HPDE6-E6E7 (cell line): ENCODE measurements at regions not wholly inside any gene's neighbourhood (a gene's known extent, or its start where the extent isn't known, plus 50 kb on each side); places are given as distances from the start of the nearest gene placed in this dataset.
"Not testable (repeated sequence)": the region's sequence is repeated elsewhere in the genome, so short reads cannot be mapped to it uniquely, and the experiment has no call there.

Source experiments
- DNase-seq: peaks from one replicate; pipeline ENCODE4 v3.0.0; 2011; ENCODE audit warnings: missing footprints; ENCODE audit errors: extremely low spot score

- DNase-seq: no peak
Measured at GRCh38 chr3:24545887-24546286, 51.2 kb upstream of the THRB start.

GRCh38 chr3:24548278-24548677 is 53.6 kb upstream of the THRB start:
- no peak for DNase-seq

GRCh38 chr3:24550588-24550987 is 55.9 kb upstream of the THRB start:
- DNase-seq: no peak

GRCh38 chr3:24551626-24552025 is 57.0 kb upstream of the THRB start:
- no peak for DNase-seq

GRCh38 chr3:24562895-24563294 is 68.2 kb upstream of the THRB start:
- DNase-seq: no peak

- DNase-seq: no peak
Measured at GRCh38 chr3:24565053-24565452, 70.4 kb upstream of the THRB start.

GRCh38 chr3:24565656-24566055 is 71.0 kb upstream of the THRB start:
- DNase-seq: no peak

GRCh38 chr3:24566927-24567326 is 72.3 kb upstream of the THRB start:
- no peak for DNase-seq

- DNase-seq: not testable (repeated sequence)
Measured at GRCh38 chr3:24572409-24572808, 77.8 kb upstream of the THRB start.

- no peak for DNase-seq
Measured at GRCh38 chr3:24573576-24573975, 78.9 kb upstream of the THRB start.

- DNase-seq: no peak
Measured at GRCh38 chr3:24578324-24578723, 83.7 kb upstream of the THRB start.

- DNase-seq: no peak
Measured at GRCh38 chr3:24578951-24579421, 84.3 kb upstream of the THRB start.

- DNase-seq: no peak
Measured at GRCh38 chr3:24582431-24583403, 88.1 kb upstream of the THRB start.

- DNase-seq: no peak
Measured at GRCh38 chr3:24586920-24587319, 92.3 kb upstream of the THRB start.

GRCh38 chr3:24588629-24589512 is 94.2 kb upstream of the THRB start:
- no peak for DNase-seq

GRCh38 chr3:24589513-24589851 is 94.8 kb upstream of the THRB start:
- no peak for DNase-seq

- no peak for DNase-seq
Measured at GRCh38 chr3:24589931-24590880, 95.6 kb upstream of the THRB start.

GRCh38 chr3:24591191-24591590 is 96.5 kb upstream of the THRB start:
- DNase-seq: no peak

GRCh38 chr3:24591661-24592555 is 97.3 kb upstream of the THRB start:
- DNase-seq: peak; percentile 39

- no peak for DNase-seq
Measured at GRCh38 chr3:24594161-24594560, 99.5 kb upstream of the THRB start.
